K562 (cell line): ENCODE measurements at regions not wholly inside any gene's neighbourhood (a gene's known extent, or its start where the extent isn't known, plus 50 kb on each side); places are given as distances from the start of the nearest gene placed in this dataset.

Source experiments
- CREM ChIP-seq: IDR thresholded peaks from 2 replicates; pipeline ENCODE4 v1.6.1; 2014; ENCODE audit warnings: antibody characterized with exemption, low read depth
- HDAC3 ChIP-seq: fragments of 450-650 bp; IDR thresholded peaks from 2 replicates; pipeline ENCODE4 v1.6.1; 2018; ENCODE audit warnings: borderline replicate concordance, mild to moderate bottlenecking, moderate library complexity; ENCODE audit not compliant: partially characterized antibody
- MAFF ChIP-seq: IDR thresholded peaks from 2 replicates; pipeline ENCODE4 v1.6.1; 2012; ENCODE audit warnings: low read length, improper control_type of control experiment
- NR1H2 ChIP-seq: sonication (generic); formaldehyde crosslinking; IDR thresholded peaks from 2 replicates; pipeline ENCODE4 v1.4.0; 2020; ENCODE audit warnings: mild to moderate bottlenecking, missing genetic modification reagents
- RBM15 ChIP-seq: fragments of 200-400 bp; formaldehyde crosslinking; IDR thresholded peaks from 2 replicates; pipeline ENCODE4 v1.6.1; 2018; ENCODE audit warnings: mild to moderate bottlenecking, low read length, moderate library complexity; ENCODE audit not compliant: insufficient read depth
- RFX7 ChIP-seq: fragments of 250-450 bp; sonication (Bioruptor Pico); IDR thresholded peaks from 2 replicates; pipeline ENCODE4 v1.5.1; 2021; ENCODE audit warnings: mild to moderate bottlenecking
- TFAM ChIP-seq: fragments of 250-450 bp; sonication (Bioruptor Pico); conservative IDR thresholded peaks from 2 replicates; pipeline ENCODE4 v1.5.0; 2021; ENCODE audit warnings: mild to moderate bottlenecking, moderate library complexity
- THRAP3 ChIP-seq: fragments of 450-650 bp; IDR thresholded peaks from 2 replicates; pipeline ENCODE4 v1.6.1; 2016; ENCODE audit warnings: mild to moderate bottlenecking, inconsistent platforms, borderline replicate concordance
- ZFX ChIP-seq: sonication (generic); formaldehyde crosslinking; IDR thresholded peaks from 2 replicates; pipeline ENCODE4 v1.8.0; 2022; ENCODE audit warnings: mild to moderate bottlenecking, missing genetic modification reagents, moderate library complexity
- ZNF766 ChIP-seq: fragments of 200-800 bp; sonication (Bioruptor generic); conservative IDR thresholded peaks from 2 replicates; pipeline ENCODE4 v1.6.1; 2016; ENCODE audit warnings: missing genetic modification characterization, missing compliant biosample characterization
- TF ChIP-seq, protein P1 (sequence below): fragments of 250-450 bp; sonication (Bioruptor Pico); IDR thresholded peaks from 2 replicates; pipeline ENCODE4 v1.5.0; 2021; ENCODE audit warnings: mild to moderate bottlenecking, moderate library complexity
- TF ChIP-seq, protein P2 (sequence below): sonication (generic); formaldehyde crosslinking; IDR thresholded peaks from 2 replicates; pipeline ENCODE4 v1.8.1; 2023; ENCODE audit warnings: mild to moderate bottlenecking, missing genetic modification reagents
- TF ChIP-seq, protein P3 (sequence below), 2 experiments: fragments of 450-650 bp; IDR thresholded peaks; 2 replicates each; pipeline ENCODE4 v1.6.1; 2016; ENCODE audit warnings: mild to moderate bottlenecking in 2 of 2, borderline replicate concordance in 1 of 2, low read depth in 1 of 2, moderate library complexity in 1 of 2
- TF ChIP-seq, protein P4 (sequence below): fragments of 450-650 bp; IDR thresholded peaks from 2 replicates; pipeline ENCODE4 v1.6.1; 2016; ENCODE audit warnings: low read depth, mild to moderate bottlenecking, moderate library complexity

DNA sequence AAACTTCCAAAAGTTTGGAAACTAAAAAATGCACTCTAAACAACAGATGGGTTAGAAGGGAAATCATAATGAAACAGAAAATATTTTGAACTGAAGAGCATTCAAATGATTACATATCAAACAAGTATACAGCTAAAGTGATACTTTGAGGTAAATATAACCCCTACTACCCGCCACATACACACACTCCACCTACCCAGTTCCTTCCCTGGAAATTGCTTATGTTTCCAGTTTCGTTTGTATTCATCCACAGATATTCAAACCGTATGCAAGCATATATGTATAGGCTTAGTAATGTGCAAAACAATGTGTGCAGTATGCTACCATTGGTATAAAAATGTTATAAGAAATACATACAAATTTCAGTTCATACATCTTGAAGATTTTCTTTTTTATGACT, 95.5 kb downstream of the SMIM20 start (continued):
- TF ChIP-seq ZFX (CRISPR knock-in tag): no peak
- no peak for TF ChIP-seq THRAP3
- TF ChIP-seq CREM: no peak
- no peak for TF ChIP-seq TFAM
- TF ChIP-seq, protein P1, sequence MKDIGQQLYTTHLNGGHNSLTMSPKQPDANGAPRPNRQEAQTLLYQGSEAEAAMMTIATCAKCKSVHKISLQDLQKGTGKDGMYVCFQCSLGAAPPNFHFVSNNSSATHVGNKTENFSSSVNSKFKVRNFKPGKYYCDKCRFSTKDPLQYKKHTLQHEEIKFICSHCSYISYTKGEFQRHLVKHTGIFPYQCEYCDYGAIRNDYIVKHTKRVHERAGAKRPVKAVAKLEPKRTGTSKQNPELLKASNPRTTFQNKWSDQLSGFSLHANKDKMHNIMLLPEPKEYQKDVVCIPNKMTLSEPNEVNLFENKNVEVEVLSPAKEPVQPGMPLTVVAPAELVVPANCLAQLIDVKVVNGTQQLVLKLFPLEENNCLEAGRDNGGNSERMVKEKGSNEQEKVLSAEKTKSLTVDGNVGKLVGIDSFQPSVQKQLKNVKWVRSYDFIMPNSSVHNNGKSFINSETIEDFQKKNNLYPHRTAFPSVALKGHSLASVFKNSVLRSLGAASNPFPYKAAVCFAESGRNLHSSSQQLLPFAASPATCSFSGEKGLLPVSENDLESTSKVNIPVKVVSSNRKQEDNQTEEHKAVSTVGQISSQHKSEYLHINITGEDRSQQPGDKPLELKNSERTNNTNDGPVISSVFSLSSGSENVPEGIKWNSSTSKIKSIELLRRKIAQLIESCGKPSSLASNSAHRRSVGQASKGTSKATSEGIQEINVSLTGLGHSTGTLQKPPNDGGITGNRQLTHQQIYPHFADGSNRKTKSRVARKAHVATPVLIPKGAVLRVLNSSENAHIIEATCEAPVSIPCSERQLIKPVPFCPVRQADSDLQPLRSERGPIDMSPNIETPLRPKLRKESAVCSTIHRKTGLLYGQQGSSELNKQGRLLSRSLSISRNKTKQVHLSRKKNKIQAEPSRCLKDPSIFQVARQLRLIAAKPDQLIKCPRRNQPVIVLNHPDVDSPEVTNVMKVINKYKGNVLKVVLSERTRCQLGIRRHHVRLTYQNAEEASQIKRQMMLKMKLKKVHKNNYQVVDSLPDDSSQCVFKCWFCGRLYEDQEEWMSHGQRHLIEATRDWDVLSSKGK (CRISPR knock-in tag): no peak
- TF ChIP-seq, protein P2, sequence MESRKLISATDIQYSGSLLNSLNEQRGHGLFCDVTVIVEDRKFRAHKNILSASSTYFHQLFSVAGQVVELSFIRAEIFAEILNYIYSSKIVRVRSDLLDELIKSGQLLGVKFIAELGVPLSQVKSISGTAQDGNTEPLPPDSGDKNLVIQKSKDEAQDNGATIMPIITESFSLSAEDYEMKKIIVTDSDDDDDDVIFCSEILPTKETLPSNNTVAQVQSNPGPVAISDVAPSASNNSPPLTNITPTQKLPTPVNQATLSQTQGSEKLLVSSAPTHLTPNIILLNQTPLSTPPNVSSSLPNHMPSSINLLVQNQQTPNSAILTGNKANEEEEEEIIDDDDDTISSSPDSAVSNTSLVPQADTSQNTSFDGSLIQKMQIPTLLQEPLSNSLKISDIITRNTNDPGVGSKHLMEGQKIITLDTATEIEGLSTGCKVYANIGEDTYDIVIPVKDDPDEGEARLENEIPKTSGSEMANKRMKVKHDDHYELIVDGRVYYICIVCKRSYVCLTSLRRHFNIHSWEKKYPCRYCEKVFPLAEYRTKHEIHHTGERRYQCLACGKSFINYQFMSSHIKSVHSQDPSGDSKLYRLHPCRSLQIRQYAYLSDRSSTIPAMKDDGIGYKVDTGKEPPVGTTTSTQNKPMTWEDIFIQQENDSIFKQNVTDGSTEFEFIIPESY (CRISPR knock-in tag): no peak
- no peak for TF ChIP-seq RBM15
- no peak for TF ChIP-seq NR1H2 (CRISPR knock-in tag)
- TF ChIP-seq MAFF: no peak
- TF ChIP-seq, protein P3, sequence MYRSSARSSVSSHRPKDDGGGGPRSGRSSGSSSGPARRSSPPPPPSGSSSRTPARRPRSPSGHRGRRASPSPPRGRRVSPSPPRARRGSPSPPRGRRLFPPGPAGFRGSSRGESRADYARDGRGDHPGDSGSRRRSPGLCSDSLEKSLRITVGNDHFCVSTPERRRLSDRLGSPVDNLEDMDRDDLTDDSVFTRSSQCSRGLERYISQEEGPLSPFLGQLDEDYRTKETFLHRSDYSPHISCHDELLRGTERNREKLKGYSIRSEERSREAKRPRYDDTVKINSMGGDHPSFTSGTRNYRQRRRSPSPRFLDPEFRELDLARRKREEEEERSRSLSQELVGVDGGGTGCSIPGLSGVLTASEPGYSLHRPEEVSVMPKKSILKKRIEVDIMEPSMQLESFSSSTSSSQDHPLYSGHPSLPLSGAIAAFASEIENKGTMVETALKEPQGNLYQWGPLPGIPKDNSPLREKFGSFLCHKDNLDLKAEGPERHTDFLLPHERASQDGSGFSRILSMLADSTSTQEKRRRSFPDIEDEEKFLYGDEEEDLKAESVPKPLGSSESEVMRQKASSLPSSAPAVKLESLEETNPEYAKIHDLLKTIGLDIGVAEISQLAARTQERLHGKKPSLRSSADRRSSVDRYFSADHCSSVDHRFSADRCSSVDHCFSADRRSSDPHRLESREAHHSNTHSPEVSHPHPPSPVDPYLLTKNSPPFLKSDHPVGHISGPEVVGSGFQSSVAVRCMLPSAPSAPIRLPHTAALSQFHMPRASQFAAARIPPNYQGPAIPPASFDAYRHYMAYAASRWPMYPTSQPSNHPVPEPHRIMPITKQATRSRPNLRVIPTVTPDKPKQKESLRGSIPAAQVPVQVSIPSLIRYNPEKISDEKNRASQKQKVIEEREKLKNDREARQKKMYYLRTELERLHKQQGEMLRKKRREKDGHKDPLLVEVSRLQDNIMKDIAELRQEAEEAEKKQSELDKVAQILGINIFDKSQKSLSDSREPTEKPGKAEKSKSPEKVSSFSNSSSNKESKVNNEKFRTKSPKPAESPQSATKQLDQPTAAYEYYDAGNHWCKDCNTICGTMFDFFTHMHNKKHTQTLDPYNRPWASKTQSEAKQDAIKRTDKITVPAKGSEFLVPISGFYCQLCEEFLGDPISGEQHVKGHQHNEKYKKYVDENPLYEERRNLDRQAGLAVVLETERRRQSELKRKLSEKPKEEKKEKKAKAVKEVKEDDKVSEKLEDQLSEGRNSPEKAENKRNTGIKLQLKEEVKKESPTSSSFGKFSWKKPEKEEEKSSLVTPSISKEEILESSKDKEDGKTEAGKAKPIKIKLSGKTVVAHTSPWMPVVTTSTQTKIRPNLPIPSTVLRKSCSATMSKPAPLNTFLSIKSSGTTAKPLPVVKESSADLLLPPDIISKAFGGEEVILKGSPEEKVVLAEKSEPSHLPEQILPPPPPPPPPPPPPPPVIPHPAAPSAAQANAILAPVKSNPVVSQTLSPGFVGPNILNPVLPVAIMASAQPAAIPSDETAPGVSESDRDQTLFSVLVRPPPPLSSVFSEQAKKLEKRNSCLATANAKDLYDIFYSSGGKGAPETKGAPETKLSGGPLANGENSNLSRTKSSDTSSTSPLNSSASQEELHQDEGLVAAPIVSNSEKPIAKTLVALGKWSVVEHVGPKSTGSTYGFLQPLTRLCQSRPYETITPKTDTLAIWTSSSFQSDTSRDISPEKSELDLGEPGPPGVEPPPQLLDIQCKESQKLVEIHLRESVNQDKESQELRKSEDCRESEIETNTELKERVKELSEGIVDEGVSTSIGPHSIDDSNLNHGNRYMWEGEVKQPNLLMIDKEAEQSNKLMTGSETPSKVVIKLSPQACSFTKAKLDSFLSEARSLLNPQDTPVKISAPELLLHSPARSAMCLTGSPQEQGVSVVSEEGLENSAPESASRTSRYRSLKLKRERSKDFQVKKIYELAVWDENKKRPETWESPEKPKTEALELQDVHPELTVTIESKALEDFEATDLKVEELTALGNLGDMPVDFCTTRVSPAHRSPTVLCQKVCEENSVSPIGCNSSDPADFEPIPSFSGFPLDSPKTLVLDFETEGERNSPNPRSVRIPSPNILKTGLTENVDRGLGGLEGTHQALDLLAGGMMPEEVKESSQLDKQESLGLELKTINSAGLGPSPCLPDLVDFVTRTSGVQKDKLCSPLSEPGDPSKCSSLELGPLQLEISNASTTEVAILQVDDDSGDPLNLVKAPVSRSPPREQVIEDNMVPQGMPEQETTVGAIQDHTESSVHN (IDR thresholded peaks at IDR 0.05; ENCODE audit: borderline replicate concordance in 1 of 2, low read depth in 1 of 2): no peak
- no peak for TF ChIP-seq ZNF766 (CRISPR knock-in tag)
- TF ChIP-seq HDAC3: no peak
- TF ChIP-seq RFX7 (CRISPR knock-in tag): no peak
- TF ChIP-seq, protein P4, sequence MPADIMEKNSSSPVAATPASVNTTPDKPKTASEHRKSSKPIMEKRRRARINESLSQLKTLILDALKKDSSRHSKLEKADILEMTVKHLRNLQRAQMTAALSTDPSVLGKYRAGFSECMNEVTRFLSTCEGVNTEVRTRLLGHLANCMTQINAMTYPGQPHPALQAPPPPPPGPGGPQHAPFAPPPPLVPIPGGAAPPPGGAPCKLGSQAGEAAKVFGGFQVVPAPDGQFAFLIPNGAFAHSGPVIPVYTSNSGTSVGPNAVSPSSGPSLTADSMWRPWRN: no peak
